NB4 (cell line): ENCODE measurements at regions not wholly inside any gene's neighbourhood (a gene's known extent, or its start where the extent isn't known, plus 50 kb on each side); places are given as distances from the start of the nearest gene placed in this dataset.

ENCODE experiments used
- CTCF ChIP-seq: IDR thresholded peaks from one replicate; pipeline ENCODE4 v1.5.1; 2012; ENCODE audit warnings: low read depth, low read length
- POLR2A ChIP-seq: IDR thresholded peaks from 2 replicates; pipeline ENCODE4 v1.6.1; 2011; ENCODE audit warnings: mild to moderate bottlenecking; ENCODE audit not compliant: insufficient read length; ENCODE audit errors: extremely low read depth

GRCh38 chr11:32224580-32224979 lies 133.7 kb downstream of the RCN1 start:
- no peak for TF ChIP-seq CTCF
- TF ChIP-seq POLR2A, result no peak
